ENCODE measurements at regions not wholly inside any gene's neighbourhood (a gene's known extent, or its start where the extent isn't known, plus 50 kb on each side); places are given as distances from the start of the nearest gene placed in this dataset.

GRCh38 chrX:102067966-102068723, 57.3 kb upstream of the TCEAL2 start:
- peak in 1 of 2 experiments; percentile 43 for DNase-seq

- DNase-seq: no peak
Measured at GRCh38 chrX:102063445-102064074, 61.9 kb upstream of the TCEAL2 start.

GRCh38 chrX:102044496-102044895, 81.0 kb upstream of the TCEAL2 start:
- DNase-seq: no peak

GRCh38 chrX:102043380-102043779, 82.1 kb upstream of the TCEAL2 start:
- no peak for DNase-seq

GRCh38 chrX:102042372-102043325, 82.8 kb upstream of the TCEAL2 start:
- no peak for DNase-seq

GRCh38 chrX:102029026-102029425, 96.5 kb upstream of the TCEAL2 start:
- DNase-seq: no peak

- DNase-seq: no peak
Measured at GRCh38 chrX:102018208-102018607, 86.4 kb upstream of the ZMAT1 start.

GRCh38 chrX:102008901-102009300, 77.1 kb upstream of the ZMAT1 start:
- no peak for DNase-seq

- no peak for DNase-seq
Measured at GRCh38 chrX:101999644-102000539, 68.1 kb upstream of the ZMAT1 start.

- DNase-seq: no peak
Measured at GRCh38 chrX:101993335-101993734, 61.5 kb upstream of the ZMAT1 start.

- no peak for DNase-seq
Measured at GRCh38 chrX:101986586-101986985, 54.8 kb upstream of the ZMAT1 start.
